NCI-H226 (cell line): ENCODE measurements at regions not wholly inside any gene's neighbourhood (a gene's known extent, or its start where the extent isn't known, plus 50 kb on each side); places are given as distances from the start of the nearest gene placed in this dataset.

ENCODE experiments used
- DNase-seq: peaks from one replicate; pipeline ENCODE4 v3.0.0-alpha.2; 2015

DNA sequence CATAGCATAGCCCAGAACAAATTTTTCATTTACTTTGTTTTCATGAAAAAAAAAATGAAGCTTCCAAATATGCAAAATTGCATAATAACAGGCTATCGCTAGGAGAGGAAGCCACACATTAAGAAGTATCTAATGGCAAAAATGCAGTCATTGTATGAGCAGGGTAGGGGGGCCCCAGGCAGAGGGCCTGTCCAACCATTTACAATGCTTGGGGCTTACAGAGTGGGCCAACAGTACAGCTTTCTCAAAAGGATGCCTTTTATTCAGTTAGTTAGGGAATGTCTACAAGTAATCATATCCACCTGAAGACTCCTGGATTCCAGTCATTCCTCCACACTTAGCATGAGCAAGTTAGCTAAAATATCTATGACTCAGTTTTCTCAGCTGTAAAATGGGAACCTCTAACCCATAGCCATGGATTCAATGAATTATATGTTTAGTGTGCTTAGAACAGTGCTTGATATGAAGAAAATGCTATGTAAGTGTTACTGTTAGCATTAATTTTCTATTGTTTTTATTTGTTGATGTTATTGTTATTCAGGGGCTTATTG, 117.7 kb downstream of the GAS1 start:
- no peak for DNase-seq

DNA sequence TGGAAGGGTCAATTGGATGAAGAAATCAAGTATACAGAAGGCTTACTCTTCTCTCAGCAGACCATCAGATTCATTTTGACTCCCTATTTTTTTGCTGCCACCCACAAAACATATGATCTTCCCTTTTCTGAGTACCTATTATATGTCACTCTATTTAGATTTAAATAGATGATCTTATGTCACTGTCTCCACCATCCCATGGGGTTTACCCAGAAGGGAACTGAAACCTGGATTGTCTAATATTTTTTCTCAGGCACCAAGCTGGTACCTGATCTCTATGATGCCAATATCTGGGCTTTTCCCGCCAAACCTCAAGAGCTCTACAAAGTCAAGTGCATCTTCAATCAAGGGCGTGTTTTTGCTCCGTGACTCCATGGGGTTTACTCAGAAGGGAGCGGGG, 118.7 kb downstream of the GAS1 start:
- no peak for DNase-seq

DNA sequence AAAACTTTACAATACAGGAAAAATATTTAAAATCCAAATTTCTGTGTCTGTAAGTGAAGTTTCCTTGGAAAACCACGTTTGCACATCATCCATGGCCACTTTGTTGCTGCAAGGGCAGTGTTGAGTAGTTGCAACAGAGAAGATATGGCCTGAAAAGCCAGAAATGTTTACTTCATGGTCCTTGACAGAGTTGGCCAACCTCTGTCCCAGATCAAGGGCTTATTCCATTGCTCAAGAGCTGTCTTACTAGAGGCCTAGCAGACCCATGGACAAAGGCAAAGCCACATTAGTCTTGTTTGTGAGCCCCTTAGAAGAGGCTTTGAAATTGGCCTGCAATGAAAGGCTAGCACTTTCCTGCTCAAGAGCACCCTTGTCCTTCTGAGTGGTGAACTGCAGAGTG, 119.4 kb downstream of the GAS1 start:
- DNase-seq, result no peak

DNA sequence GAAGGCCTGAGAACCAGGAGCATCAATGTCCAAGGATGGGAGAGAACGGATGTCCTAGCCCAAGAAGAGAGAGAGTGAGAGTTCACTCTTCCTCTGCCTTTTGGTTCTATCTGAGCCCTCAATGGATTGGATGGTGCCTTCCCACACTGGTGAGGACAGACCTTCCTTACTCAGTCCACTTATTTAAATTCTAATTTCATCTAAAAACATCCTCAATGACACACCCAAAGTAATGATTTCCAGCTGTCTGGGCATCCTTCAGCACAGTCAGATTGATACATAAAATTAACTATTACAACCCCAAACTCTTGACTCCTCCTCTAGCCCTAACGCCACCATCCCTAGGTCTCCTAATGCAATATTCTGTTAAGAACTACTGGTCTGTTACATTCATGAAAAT, 122.0 kb downstream of the GAS1 start:
- DNase-seq, result no peak

DNA sequence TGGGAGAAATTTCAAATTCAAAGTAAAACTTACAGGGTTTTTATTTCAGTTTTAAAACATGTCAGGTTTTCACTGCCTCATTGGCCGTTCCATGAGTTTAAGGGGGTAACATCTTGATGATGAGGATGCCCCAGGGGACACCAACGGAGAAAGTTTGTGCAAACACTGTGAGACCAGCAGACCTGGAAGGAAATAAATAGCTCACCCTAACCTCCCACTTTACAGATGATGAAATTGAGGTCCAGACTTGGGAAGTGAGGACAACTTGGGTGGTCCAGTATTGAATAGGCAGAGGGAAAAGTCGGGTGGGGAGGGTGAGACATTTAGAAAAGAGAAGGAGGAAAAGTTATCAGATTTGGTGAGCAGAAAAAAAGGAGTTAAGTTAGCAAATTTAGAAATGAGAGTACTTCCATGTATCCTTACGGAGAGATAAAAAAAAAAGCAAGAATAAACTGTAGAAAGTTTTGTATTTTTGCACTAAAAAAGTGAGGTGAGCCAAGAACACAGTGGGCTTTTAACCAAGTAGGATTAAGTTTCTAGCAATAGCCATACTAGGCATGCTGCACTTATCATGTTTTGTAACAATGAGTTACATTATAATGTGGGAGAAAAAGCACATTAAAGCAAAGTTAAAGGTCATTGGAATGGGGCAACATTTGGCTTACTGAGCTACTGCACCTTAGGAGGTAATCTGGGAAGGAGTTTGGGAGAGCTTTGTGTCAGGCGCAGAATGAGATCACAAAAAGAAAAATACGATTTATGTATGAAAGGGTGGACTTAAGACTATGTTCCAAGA, 125.1 kb downstream of the GAS1 start:
- no peak for DNase-seq

DNA sequence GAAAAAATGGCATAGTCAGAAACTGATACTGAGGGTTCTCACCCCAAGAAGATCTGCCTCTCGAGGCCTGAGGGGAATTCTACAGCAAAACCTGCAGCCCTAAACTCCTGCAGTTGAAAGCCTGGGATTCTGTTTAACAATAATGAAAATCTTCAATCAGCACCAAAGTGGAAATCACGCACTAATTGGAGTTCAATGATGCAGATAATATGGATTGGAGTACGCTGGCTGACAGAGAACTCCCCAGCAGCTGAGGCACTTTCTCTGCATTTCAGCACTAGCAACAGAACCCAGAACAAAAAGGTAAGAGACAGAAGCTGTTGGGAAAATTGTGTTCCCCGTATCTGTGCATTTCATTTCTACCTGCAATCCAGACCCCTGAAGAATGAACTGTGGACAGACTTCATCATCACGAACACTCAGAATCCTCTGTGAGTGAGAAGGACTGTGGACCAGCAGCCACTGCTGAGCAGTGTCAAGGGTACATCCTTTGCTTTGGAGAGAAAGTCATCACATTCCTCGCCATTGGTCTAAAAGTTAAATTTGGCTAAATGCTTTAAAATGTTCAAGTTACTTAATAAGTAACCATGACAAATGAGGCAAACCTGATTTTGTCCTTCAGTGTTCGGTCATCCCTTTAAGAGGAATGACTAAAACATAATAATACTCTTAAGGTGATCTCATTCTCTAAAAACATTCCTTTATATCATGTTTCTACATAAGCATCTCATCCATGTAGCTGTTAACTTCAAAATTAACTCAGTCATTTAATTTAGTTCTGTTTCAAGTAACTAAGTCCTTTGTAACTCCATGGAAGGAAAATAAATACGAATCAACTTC, 126.1 kb downstream of the GAS1 start:
- no peak for DNase-seq

DNA sequence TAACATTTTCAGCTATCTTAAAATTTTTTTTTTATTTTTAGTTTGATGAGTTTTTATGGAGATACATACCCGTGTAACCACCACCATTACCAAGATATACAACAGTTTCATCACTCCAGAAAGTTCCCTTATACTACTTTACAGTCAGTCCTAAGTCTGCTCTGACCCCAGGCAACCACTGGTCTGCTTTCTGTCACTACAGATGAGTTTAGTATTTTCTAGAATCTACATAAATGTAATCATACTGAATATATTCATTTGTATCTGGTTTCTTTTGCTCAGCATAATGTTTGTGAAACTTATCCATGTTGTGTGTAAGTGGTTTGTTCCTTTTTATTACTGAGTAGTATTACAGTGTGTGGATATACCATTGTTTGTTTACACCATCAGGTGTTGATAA, 127.8 kb downstream of the GAS1 start:
- no peak for DNase-seq

DNA sequence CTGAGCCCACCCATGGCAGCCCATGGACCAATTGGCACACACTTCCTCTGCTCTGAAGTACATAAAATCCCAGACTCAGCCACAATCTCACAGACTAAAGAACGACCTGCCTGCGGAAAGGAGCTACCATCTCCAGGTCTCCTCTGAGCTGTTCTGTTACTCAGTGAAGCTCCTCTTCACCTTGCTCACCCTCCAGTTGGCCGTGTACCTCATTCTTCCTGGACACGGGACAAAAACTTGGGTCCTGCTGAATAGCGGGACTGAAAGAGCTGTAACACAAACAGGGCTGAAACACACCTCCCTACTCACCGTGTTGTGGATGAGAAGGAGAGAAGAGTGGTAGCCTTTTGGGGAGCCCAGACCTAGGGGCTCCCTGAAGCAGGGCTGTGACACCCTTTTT, 128.7 kb downstream of the GAS1 start:
- no peak for DNase-seq

DNA sequence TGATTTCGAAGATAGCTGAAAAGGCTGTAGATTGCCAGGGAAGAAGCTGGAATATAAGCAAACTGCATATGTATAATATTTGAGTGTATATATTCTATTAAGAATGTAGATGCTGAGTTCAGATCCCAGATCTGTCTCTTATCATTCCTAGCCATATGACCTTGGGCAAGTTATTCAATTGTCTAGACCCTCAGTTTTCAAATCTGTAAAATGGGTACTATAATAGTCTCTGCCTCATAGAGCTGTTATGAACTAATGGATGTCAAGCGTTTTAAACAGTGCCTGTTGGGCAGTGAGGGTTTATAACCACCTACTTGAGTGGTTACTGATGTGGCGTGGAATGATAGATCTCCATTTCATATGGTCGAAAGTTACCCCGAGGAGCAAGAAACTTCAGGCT, 130.4 kb downstream of the GAS1 start:
- no peak for DNase-seq

DNA sequence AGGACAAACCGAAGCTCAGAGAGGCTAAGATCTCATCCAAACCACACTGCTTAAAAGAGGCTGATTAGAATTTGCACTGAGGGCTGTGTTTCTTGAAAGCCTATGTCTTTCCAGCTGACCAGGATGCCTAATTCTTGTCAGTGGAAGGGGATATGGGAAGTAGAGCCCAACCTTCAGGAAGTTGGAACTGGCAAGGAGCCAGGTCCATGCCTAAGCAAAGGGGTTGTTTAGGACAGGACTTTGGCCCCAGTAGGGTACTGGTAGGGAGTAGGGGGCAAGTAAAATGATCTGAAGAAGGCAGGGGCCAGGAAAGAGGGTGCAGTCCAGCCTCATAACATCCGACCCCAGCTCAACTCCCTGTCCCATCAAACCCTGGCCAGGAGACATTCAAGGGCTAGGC, 130.9 kb downstream of the GAS1 start:
- DNase-seq, result no peak

DNA sequence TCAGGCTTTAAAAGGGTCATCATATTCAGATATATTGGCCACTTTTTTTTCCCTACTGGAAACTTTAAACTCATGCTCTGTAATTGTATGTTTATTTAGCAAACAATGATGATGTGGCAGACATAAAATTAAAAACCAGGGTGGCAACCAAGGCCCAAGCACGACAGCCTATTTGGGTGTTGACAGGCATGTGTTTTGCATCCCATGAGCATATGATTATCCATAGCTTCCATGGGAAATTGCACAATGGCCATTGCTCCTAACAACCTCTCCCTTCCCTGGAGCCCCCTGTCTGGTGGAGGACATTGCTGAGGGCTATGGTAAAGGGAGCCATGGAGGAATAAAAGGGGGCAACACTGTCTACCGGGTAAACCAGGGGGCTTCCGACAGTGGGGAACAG, 134.7 kb downstream of the GAS1 start:
- DNase-seq, result no peak

DNA sequence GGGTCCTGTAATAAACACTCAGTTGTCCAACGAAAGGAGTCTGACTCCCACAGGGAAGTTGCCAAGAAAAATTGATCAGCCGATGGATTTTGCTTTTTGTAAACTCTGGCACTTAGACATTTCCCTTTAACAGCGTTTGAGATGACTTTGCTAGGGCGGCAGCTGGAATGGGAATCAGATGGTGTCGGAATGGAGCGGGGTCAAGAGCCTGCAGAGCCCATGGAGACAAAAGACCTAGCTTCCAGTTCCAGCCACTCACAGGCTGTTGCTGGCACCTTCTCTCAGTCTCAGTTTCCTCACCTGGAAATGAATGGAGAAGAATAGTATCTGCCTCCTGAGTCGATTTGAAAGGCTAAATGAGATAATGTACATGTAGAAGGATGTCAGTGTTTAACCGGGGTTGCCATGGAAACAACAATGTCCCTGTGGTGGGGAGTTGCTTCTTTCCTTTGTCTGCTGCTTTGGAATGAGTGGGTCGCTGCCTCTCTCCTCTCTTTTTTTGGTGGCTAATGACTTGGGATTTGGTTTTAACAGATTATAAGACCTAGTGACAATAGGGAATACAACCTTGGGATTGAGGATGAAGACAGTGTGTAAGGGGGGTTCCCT, 137.4 kb downstream of the GAS1 start:
- no peak for DNase-seq

DNA sequence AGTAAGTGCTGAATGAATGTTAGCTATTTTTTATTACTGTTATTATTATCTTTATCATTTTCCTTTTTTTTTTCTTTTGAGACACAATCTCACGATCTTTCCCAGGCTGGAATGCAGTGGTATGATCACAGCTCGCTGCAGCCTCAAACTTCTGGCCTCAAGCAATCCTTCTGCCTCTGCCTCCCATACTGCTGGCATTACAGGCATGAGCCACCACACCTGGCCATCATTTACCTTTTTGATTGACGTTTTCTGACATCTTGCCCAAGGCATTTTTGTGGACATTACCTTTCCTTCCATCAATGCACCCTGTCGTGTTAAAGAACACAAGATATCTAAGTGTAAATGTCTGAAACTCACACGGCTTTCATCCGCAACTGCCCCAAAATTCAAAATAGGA, 138.2 kb downstream of the GAS1 start:
- no peak for DNase-seq

DNA sequence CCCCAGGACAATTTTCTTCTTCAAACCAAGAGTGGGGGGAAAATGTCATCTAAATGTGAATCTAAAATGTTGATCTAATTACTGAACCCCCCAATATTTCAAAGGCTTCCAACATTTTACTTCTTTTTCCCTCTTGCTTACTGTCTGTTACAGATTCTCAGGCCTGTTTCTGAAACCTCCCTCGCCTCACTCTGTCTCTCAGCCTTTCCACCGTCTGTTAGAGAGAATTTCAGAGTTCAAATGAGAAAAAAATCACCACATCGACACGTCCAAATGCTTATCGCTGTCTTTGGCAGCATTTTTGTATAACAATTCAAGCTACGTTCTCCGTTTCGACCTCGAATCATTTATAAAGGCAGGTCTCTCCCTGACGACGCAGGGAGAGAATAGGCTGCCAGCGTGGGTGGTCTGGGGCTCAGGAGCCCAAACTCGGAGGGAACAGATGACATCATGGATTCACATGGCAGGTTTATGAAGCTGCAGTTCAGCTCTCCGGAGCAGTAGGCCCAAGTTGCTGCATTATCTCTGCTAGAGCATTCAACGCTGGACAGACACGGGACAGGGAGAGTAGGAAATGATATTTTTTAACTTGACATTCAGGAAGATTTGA, 139.8 kb downstream of the GAS1 start:
- no peak for DNase-seq

DNA sequence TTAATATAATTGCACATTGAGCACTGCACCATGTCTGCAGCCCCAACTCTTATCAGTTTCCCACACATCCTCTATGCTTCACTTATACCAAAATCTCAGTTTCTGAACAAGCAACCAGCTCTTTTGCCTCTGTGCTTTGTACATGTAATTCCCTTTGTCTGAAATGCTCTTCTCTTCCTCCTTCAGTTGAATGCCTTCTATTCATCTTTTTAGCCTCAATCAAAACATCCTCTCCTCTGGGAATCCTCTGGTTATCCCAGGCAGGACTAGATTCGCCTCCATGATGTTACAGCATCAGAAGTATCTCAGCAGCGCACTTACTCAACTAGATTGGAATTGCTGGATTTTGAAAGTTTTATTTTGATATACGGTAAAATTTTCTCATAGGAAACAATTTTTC, 143.3 kb downstream of the GAS1 start:
- DNase-seq, result no peak

DNA sequence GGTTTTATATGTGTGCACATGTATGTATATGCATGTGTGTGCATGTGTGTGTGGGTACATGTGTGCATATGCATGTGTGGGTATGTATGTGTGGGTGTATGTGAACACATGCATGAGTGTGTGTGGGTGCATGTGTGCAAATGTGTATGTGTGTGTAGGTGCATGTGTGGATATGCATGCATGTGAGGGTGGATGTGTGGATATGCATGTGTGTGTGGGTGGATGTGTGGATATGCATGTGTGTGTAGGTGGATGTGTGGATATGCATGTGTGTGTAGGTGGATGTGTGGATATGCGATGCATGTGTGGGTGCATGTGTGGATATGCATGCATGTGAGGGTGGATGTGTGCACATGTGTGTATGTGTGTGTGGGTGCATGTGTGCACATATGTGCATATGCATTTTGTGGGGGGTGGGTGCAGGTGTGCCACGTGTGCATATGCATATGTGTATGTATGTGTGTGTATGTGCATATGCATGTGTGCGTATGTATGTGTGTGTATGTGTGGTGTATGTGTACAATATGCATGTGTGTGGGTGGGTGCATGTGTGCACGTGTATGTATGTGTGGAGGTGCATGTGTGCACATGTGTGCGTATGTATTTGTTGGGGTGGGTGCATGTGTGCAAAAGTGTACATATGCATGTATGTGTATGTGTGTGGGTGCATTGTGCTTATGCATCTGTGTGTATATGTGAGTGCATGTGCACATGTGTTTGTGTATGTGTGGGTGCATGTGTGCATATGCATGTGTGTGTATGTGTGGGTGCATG, 144.2 kb downstream of the GAS1 start:
- no peak for DNase-seq

DNA sequence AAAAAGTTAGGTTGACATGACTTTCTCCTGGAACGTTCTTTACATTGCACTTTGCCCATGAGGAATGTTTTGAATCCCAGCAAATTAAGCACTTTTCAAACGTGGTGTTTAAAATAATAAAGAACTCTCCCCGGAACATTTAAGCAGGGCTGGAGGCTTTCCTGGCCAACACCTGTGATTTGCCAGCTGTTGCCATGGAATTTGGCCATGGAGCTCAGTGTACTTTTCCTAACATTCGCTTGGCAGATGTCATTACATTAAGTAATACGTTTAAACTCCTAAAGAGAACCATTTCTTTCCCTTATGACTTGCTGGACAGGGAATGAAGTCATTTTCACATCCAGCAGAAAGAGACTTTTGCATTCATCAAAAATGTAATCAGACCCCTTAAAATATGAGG, 146.1 kb downstream of the GAS1 start:
- DNase-seq, result no peak

DNA sequence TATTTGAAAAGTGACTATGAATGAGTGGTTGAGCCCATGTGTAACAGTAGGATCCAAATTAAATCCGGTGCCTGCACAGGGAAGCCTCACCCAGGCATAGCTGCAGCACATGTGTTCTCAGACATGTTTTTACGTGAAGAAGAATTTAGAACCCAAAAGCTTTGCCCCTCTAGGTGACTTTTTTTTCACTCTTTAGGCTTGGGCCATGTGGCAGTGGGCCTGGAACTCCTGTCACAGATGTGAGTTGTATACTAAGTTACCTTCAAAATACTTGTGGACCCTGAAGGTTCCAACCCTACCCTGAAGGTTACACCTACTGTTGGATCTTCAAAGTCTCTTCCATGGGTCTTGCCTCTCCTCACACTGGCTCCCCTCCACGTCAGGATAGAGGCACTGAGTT, 146.6 kb downstream of the GAS1 start:
- DNase-seq, result no peak

DNA sequence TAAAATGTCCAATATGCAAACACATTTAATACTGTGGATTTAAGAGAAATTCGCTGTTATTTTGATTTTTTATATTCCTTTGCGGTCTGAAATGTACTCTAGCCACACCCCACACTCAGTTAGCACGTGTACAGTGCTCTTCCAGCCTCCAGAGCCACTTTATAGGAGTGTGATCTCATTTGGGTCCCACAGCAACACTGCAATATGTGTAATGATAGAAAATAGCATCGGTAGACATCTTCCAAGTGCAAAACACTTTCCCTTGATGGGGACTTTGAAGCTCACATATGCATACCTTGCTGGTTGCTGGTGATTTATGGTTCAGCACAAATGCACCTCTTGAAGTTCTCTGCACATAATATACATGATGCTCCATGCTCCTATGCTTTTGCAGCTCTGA, 148.3 kb downstream of the GAS1 start:
- DNase-seq, result no peak

DNA sequence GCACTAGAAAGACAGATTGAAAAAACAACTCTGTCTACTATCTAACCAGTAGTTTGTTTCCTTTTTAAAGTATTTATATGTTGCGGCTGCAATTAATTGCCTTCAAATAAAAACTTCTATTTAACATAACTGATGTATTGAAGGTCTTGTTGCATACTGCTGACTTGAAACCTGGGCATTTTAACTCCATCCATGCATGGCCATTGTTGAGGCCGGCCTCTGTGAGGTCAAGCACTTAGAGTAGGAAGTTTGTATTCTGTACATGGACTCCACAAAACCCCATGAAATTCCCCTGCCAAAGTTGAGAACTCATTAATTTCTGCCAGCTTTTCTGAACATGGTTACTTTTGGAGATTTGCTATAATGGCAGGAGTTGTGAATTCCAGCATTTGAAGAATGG, 150.6 kb downstream of the GAS1 start:
- no peak for DNase-seq

DNA sequence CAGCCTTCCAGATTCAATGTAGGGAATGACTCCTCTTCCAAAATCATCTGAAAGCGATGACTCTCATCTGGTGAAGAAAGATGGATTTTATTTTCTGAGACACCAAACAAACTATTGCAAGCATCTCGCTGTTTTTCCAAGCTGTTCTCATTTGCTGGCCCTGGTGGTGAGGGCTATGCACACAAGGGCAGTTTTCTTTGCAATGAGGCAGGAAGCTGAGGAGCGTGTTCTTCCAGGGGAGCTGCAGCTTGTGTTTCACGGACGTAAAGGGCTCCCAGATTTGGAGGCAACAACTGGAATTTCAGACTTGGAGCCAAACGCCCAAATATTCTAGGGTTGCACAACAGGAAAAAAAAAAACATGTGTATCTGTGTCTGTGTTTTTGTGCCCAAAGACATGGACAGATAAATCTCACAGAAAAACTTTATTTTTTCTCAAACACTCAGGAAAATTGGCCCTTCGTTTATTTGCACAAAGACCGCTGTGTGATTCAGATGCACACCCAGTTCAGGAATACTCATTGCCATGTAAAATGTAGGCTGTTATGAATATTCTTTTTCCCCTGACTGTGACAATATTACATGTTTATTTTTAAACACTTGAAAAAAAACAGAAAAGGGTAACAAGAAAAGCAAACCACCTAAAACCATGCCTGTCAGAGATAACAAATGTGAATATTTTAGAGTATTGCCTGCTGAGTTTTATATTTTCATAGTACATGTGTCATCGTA, 151.3 kb downstream of the GAS1 start:
- no peak for DNase-seq

DNA sequence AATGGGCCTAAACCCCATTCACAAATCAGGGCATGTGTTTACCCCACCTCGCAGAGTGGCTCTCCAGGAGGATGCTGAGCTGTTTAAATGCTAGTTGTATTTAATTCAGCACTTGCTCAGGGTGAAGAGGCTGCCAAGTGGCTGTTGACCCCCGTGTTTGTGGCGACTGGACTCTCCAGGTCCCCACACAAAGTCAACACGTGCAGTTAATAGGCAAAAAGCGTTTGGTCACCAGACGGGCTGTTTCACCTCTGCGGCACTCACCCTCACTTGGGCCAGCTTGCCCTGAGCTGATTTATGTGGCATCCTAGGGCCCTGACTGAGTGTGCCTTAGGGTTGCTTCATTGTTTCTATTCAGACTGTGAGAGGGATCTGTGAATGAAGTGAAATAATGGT, 152.3 kb downstream of the GAS1 start:
- DNase-seq, result no peak
